HG02852 (cell line): ENCODE measurements at regions not wholly inside any gene's neighbourhood (a gene's known extent, or its start where the extent isn't known, plus 50 kb on each side); places are given as distances from the start of the nearest gene placed in this dataset.
"Not testable (repeated sequence)": the region's sequence is repeated elsewhere in the genome, so short reads cannot be mapped to it uniquely, and the experiment has no call there.

Experiments
- ATAC-seq: cut with Tn5 transposase; IDR thresholded peaks from one replicate; pipeline ENCODE4 v1.9.1; 2021; ENCODE audit warnings: mild to moderate bottlenecking, moderate library complexity; ENCODE audit not compliant: unreplicated experiment

- no peak for ATAC-seq
Observed at GRCh38 chr16:86072328-86073102, 173.6 kb downstream of the IRF8 start.

GRCh38 chr16:86073103-86073625 lies 174.2 kb downstream of the IRF8 start:
- ATAC-seq = no peak

- no peak for ATAC-seq
Observed at GRCh38 chr16:86073763-86074493, 175.0 kb downstream of the IRF8 start.

- ATAC-seq = no peak
Observed at GRCh38 chr16:86074651-86075487, 175.9 kb downstream of the IRF8 start.

GRCh38 chr16:86075488-86075785 lies 176.5 kb downstream of the IRF8 start:
- no peak for ATAC-seq

GRCh38 chr16:86075839-86076440 lies 177.0 kb downstream of the IRF8 start:
- ATAC-seq = no peak

GRCh38 chr16:86076606-86077005 lies 177.6 kb downstream of the IRF8 start:
- ATAC-seq = no peak

- ATAC-seq = no peak
Observed at GRCh38 chr16:86077243-86077940, 178.4 kb downstream of the IRF8 start.

GRCh38 chr16:86078121-86078600 lies 179.2 kb downstream of the IRF8 start:
- no peak for ATAC-seq

- not testable (repeated sequence) for ATAC-seq
Observed at GRCh38 chr16:86078711-86079110, 179.7 kb downstream of the IRF8 start.

- ATAC-seq = no peak
Observed at GRCh38 chr16:86079255-86079885, 180.4 kb downstream of the IRF8 start.

- no peak for ATAC-seq
Observed at GRCh38 chr16:86080131-86080875, 181.3 kb downstream of the IRF8 start.

GRCh38 chr16:86080982-86081381 lies 182.0 kb downstream of the IRF8 start:
- no peak for ATAC-seq

GRCh38 chr16:86082418-86083030 lies 183.6 kb downstream of the IRF8 start:
- ATAC-seq = no peak

GRCh38 chr16:86083382-86084002 lies 184.5 kb downstream of the IRF8 start:
- ATAC-seq = no peak

GRCh38 chr16:86085161-86085611 lies 186.2 kb downstream of the IRF8 start:
- ATAC-seq = no peak

- no peak for ATAC-seq
Observed at GRCh38 chr16:86085795-86086194, 186.8 kb downstream of the IRF8 start.

- ATAC-seq = no peak
Observed at GRCh38 chr16:86086471-86086870, 187.5 kb downstream of the IRF8 start.
